NK-92 treated with Interleukin-12 subunit alpha and Interleukin-12 subunit beta, amount 100 ng/mL, for 24 hours (cell line): ENCODE measurements at regions not wholly inside any gene's neighbourhood (a gene's known extent, or its start where the extent isn't known, plus 50 kb on each side); places are given as distances from the start of the nearest gene placed in this dataset.

ENCODE experiments used
- DNase-seq: peaks from one replicate; lab custom pipeline; 2025; lab: John Stamatoyannopoulos, UW

GRCh38 chr7:33661430-33662160 lies 243.7 kb upstream of the BMPER start:
- DNase-seq: no peak

GRCh38 chr7:33666531-33666930 lies 238.8 kb upstream of the BMPER start:
- DNase-seq: no peak

DNA sequence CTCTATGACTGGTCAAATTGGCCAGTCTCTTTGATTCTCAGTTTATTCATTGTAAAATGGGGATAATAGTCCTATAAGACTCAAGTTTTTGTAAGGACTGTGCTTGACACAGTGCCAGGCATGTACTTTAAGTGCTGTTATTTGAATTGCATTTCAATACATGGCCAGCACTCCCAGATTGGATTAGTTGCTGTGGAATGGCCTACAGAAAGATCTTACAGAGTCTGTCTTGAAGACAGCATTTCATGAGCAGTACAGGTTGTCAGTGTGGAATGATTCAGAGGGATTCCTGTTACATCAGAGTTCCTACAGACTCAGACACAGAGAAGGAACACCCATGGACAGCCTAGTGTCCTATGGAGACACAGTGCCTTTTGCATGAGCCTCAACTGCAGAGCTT lies 238.1 kb upstream of the BMPER start:
- no peak for DNase-seq

- DNase-seq: no peak
Measured at GRCh38 chr7:33669251-33669670, 236.1 kb upstream of the BMPER start.

GRCh38 chr7:33671531-33672262 lies 233.6 kb upstream of the BMPER start:
- DNase-seq: no peak

DNA sequence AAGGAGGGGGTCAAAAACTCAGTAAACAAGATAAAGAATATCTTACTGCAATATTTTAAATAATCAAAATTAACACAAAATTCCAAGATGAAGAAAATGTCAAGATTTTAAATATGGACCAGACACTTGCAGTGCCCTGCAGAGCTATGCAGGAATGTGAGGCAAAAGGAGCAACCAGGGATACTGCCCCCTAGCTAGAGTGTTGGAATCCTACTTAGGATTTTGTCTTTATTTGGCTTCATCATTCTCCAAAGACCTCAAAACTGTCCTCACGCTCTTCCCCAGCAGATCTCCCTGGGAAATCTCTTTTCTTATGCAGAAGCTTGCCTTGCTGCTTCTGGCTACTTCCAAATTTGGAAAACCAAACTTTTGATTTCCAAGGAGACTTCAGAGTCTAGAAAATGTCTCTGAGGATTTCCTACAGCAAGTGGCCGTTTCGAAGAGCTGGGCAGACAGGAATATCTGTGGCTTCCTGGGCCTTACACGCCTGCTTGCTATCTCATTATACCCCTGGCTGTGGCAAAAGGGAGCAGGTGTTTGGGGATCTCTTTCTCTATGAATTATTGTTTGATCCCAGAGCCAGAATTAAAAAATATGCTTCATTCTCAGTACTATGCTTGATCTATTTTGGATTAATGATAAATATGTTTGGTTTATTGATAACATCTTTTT lies 232.2 kb upstream of the BMPER start:
- no peak for DNase-seq

DNA sequence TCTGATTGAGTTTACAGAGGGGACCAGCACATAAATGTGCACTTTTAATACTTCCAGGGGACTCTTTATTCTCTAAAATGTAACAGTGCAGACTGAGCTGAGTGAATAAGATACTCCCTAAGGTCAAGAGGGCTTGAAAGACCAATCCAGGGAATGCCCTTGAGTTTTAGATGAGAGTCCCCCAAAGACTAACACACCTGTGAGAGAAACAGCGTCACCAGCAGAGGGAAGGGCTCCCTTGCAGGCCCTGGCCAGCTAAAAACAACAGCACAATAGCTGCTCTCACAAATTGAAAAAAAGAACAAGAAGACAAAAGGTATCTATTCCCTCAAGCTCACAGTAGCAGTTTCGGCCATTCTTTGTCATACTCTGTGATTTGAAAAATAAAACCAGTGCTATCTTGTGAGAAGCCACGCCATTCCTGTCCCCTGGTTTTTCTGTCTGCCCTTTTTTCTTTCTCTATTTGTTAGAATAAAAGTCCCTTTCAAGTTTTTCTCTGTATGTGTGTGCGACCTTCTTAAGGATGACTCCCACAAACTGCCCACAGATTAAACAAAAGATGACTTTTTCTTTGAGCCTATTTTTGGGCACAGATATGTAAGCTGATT lies 230.4 kb upstream of the BMPER start:
- no peak for DNase-seq

GRCh38 chr7:33677556-33677955 lies 227.8 kb upstream of the BMPER start:
- DNase-seq: no peak

DNA sequence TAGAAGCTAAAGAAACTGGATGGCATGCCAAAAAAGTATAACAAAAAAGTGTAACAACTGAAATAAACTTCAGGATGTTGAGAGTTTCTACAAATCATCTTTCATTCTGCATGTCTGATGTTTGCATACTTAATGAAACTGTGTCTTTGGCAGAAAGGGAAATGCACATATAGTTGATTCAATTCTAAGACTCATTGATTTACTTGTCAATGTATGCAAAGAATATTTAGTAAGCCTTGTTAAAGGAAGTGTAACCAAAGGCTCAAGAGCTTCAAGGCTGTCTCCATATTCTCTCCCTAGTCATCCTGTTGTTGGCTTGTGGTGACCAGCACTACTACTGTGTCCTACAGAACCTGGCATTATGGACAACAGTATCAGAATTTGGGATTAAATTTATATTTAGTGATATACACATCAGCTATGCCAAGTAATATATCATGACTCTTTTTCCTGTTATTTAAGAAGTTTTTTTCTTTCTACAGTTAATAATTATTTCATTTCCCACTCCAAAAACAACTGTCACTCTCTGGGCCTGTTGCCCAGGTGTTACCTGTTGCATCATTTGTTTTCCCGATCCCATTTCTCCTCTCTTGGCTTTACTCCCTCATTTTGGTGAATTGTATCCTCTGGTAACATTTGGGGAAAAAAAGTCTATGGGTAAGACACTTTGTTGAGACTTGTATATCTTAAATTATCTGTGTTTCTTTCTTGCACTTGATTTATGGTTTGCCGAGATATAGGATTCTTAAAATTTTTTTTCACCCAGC lies 226.6 kb upstream of the BMPER start:
- no peak for DNase-seq

DNA sequence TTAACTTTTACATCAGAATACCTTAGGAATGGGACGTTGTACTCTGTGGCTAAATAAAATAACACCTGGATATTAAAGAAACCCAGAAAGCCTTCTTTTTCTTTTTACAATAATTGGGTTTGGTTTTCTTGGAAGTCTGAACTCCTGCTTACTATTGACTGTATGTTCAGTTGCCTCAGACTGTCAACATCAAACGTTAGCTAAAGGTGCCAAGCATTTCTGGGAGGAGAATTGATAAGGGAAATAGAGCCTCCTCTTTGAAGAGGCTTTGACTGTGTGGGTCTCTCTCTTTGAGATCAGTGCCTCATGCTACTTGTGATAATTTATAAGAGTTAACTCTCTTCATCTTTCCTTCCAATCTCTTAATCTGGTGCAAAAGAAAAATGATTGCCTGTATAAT lies 224.7 kb upstream of the BMPER start:
- DNase-seq: no peak

DNA sequence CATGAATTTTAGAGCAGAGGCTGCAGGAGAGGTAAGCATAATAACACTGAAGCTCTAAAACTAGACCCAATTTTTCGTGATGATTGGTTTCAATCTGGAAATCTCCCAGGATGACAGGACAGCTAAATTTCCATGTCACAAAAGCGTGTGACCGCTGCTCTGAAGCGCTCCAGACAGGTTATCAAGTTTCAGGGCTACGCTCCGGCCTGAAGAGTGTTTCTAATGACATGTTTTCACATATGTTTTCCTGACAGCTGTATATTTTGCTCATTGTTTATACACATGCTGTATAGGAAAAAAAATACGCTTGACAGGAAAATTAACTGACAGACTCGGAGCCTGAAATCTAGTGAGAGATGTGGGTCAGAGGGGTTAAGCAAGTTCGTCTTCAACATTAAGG lies 219.8 kb upstream of the BMPER start:
- no peak for DNase-seq

GRCh38 chr7:33685981-33686683 lies 219.2 kb upstream of the BMPER start:
- no peak for DNase-seq

DNA sequence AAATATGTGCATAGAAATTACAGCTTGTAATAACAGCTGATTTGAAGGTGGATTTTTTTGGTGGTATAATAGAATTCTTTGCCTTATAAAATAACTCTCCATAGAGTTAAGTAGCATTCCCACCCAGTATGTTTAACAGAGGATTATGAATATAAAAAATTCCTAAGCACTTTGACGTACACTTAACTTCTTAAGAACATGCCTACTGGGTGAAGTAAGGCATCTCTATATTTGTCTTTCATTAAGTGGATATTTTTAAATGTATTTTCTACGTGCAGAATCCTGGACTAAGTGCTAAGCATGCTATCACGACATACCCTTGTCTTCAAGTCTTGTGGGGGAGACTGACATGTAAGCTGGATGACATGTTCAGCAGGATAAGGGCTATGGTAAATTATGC lies 217.7 kb upstream of the BMPER start:
- no peak for DNase-seq

DNA sequence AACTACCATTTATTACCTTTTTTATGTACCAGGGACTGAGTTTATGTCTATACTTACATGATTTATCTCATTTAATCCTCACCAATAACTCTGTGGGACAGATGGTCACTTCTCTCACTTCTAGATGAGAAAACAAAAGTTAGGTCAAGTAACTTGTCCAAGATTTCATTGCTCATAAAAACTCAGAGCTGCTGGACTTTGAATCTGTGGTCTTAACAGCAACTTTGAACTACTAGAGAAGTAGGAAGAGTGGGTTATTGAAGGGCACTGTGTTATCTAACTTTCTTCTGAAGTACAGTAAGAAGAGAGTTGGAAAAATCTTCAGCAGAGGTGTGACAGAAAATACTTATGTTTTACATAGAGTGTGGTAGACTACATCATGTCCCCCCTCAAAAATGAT lies 214.2 kb upstream of the BMPER start:
- no peak for DNase-seq

DNA sequence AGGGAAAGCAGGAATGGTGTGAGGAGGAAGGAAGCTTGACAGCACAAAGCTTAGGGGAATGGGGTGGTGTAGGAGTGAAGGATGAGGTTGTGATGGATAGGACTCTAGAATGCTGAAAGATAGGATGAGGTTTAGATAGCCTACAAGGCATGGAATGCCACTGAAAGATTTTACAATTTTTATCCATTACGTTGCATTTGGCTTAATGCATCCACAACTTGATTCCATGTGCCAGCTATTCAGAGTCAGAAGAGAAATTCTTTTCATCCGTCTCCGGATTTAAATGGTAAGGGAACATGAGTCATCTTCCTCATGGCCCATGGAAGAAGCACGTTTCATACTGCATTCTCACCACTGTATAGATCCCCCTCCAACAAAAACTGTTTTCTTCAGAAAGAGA lies 212.4 kb upstream of the BMPER start:
- DNase-seq: no peak

DNA sequence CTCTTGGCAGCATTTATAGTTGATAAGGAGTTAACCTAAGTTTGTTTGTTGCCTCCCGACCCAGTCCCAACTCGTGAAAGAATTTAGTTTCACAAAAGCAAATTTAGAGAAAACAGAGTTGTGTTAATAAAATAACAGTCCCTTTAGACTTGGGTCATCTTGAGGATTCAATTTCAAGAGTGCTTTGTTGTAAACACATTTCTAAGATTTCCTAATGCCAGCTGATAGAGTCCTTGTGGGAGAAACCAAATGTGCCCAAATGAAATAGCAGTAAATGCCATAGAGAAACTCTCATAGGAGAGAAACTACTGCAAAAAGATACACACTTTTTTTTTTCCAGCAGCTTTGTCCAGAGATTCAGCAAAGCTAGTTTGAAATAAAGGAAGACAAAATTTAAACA lies 211.3 kb upstream of the BMPER start:
- DNase-seq: no peak

DNA sequence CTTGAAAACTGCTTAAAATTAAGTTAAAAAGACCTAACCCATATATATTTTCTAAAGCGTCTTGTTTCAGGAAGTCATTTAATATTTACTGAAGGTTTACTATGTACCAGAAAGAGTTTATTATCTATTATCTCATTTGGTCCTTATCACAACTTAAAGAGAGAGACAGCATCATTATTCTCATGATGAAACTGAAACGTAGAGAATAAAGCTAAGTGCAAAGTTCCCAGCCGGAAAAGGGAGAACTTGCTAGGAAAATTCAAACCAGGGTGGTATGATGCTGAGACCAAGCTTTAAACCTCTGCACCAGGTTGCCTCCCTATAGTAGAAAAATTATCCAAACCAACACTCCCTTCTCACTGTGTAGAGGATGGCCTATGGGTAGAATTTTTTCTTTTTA lies 207.7 kb upstream of the BMPER start:
- no peak for DNase-seq

- no peak for DNase-seq
Measured at GRCh38 chr7:33698041-33698440, 207.3 kb upstream of the BMPER start.

DNA sequence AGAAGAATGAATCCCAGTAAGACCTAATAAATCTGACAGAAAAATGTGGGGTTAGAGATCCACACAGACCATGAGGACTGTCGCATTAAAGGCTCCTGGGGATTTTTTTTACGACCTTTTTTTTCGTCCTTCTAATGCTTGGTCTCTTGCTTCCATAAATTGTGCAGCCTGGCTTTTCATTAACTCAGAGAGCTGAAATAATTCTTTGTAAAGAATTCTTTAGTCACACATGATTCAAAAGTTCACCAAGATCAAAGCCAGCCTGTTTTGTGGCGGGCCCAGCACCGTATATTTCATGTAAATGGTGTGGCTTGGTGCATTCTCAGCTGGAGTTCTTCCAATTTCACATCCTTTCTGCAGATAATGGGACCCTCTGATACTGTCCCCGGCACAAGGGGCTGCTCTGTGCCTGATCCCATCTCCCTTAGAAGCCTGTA lies 206.6 kb upstream of the BMPER start:
- DNase-seq: no peak

GRCh38 chr7:33700001-33700899 lies 205.1 kb upstream of the BMPER start:
- no peak for DNase-seq
